Calu3 (cell line): ENCODE measurements at regions not wholly inside any gene's neighbourhood (a gene's known extent, or its start where the extent isn't known, plus 50 kb on each side); places are given as distances from the start of the nearest gene placed in this dataset.

ENCODE experiments used
- BruUV-seq: library from RNA; stranded (reverse); fragments of 400-500 nt; replicated peaks from 2 replicates; lab custom pipeline; 2021; lab: Mats Ljungman, UMichigan
- CTCF ChIA-PET: fragments of 300-600 bp; sonication (Branson Sonifier 250); formaldehyde crosslinking; loops from one replicate; lab custom pipeline; 2022; ENCODE audit warnings: antibody characterized with exemption; lab: Charles Lee
- DNase-seq: peaks from one replicate; pipeline ENCODE4 v3.0.0; 2022
- H3K27ac Mint-ChIP-seq: one replicate; pipeline ENCODE4 v1.8.0; 2022; ENCODE audit warnings: mixed read lengths; ENCODE audit not compliant: unreplicated experiment
- H3K27me3 Mint-ChIP-seq: one replicate; pipeline ENCODE4 v1.8.0; 2022; ENCODE audit warnings: mixed read lengths; ENCODE audit not compliant: unreplicated experiment
- H3K36me3 Mint-ChIP-seq: one replicate; pipeline ENCODE4 v1.8.0; 2022; ENCODE audit warnings: mild to moderate bottlenecking, moderate library complexity, mixed read lengths; ENCODE audit not compliant: insufficient read depth, unreplicated experiment
- H3K4me1 Mint-ChIP-seq: one replicate; pipeline ENCODE4 v1.8.0; 2022; ENCODE audit warnings: mild to moderate bottlenecking, low read depth, mixed read lengths; ENCODE audit not compliant: unreplicated experiment
- H3K4me3 Mint-ChIP-seq: one replicate; pipeline ENCODE4 v1.8.0; 2022; ENCODE audit warnings: mild to moderate bottlenecking, low read depth, moderate library complexity, mixed read lengths; ENCODE audit not compliant: unreplicated experiment
- H3K9me3 Mint-ChIP-seq: one replicate; pipeline ENCODE4 v1.8.0; 2022; ENCODE audit warnings: low read depth, mixed read lengths; ENCODE audit not compliant: unreplicated experiment
- CTCF ChIP-seq: fragments of 200-600 bp; IDR thresholded peaks from one replicate; pipeline ENCODE4 v1.8.0; 2022; ENCODE audit warnings: antibody characterized with exemption; ENCODE audit not compliant: unreplicated experiment
- intact Hi-C: fragments of 100-400 bp; cut with micrococcal nuclease; formaldehyde crosslinking; loops from one replicate; pipeline ENCODE4 v1.10.0; 2022; ENCODE audit not compliant: unreplicated experiment

DNA sequence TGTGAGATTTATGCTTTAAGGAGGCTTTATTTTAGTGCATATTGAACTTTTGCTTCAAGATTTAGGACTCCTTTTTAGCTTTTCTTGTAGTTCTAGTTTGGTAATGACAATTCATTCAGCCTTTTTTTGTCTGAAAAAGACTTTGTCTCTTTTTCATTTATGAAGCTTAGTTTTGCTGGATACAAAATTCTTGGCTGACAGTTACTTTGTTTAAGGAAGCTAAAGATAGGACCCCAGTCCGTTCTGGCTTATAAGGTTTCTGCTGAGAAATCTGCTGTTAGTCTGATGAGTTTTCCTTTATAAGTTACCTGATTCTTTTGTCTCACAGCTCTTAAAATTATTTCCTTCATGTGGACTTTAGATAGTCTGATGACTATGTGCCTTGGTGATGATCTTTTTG lies 142.8 kb upstream of the B3GAT2 start:
- peaks cover 3% of the 10 kb centered on the region for H3K9me3 Mint-ChIP-seq
- no TSS peak for BruUV-seq
- intact Hi-C loops: no loop called here
- H3K27ac Mint-ChIP-seq: no peak overlapping the region
- no peaks in the 10 kb centered on the region for H3K36me3 Mint-ChIP-seq
- no peak overlapping the region for H3K4me3 Mint-ChIP-seq
- no peaks in the 10 kb centered on the region for H3K4me1 Mint-ChIP-seq
- no peak for TF ChIP-seq CTCF
- H3K27me3 Mint-ChIP-seq: peaks cover 66% of the 10 kb centered on the region
- DNase-seq: no peak
- CTCF ChIA-PET: no interaction called here

DNA sequence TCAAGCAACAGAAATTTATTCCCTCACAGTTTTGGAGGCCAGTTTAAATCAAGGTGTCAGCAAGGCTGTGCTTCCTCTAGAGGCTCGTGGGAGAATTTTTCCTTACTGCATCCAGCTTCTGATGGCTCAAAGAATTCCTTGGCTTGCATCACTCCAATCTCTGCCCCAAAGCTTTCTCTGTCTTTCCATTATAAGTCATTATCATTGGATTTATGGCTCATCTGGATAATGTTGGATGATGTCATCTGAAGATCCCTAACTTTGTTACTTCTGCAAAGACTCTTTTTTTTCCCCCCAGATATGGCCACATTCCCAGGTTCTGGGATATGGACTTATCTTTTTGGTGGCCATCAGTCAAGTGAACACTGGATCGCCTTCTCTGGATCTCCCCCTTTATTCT lies 146.3 kb upstream of the B3GAT2 start:
- intact Hi-C loops: no loop called here
- H3K4me1 Mint-ChIP-seq: no peaks in the 10 kb centered on the region
- H3K36me3 Mint-ChIP-seq: no peaks in the 10 kb centered on the region
- H3K27ac Mint-ChIP-seq: no peak overlapping the region
- DNase-seq: no peak
- peaks cover 3% of the 10 kb centered on the region for H3K9me3 Mint-ChIP-seq
- TF ChIP-seq CTCF: no peak
- peaks cover 38% of the 10 kb centered on the region for H3K27me3 Mint-ChIP-seq
- CTCF ChIA-PET: interaction anchor here (0.6 kb wide), 1 partner anchor 23 kb away, joined by 3 read pairs; no protein-coding TSS in a partner anchor
- BruUV-seq: no TSS peak
- H3K4me3 Mint-ChIP-seq: no peak overlapping the region

GRCh38 chr6:71103641-71104040 lies 146.8 kb upstream of the B3GAT2 start:
- CTCF ChIA-PET: interaction anchor here (0.6 kb wide), 1 partner anchor 23 kb away, joined by 3 read pairs; no protein-coding TSS in a partner anchor
- intact Hi-C loops: no loop called here
- Mint-ChIP-seq H3K9me3 (peaks cover 3% of the 10 kb centered on the region), H3K36me3 (no peaks in the 10 kb centered on the region), H3K4me3 (no peak overlapping the region), H3K27ac (no peak overlapping the region), H3K4me1 (no peaks in the 10 kb centered on the region), H3K27me3 (peaks cover 33% of the 10 kb centered on the region)
- BruUV-seq: no TSS peak
- no peak for DNase-seq
- TF ChIP-seq CTCF: no peak

DNA sequence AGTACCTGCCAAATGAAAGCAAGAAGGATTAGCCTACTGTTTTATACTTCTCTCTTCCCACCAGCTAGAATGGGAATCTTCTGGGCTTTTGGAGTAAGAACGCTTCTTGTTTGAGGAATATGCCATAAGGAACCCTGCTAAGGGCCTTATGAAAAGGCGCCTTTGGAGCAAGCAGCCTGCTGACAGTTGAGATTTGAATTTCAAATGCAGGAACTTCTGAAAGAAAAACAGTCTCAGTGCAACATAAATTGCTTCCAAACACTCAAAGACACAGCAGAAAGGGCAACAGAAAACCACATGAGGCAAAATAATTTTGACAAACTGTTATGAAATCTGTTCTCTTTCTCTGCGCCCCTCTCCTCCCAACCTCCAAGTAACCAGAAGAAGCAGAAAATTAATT lies 149.4 kb upstream of the B3GAT2 start:
- H3K9me3 Mint-ChIP-seq: peaks cover 3% of the 10 kb centered on the region
- CTCF ChIA-PET: no interaction called here

More for the DNA sequence above, 149.4 kb upstream of the B3GAT2 start:
- BruUV-seq: no TSS peak
- intact Hi-C loops: no loop called here
- no peak overlapping the region for H3K27ac Mint-ChIP-seq
- no peaks in the 10 kb centered on the region for H3K36me3 Mint-ChIP-seq
- no peak for DNase-seq
- TF ChIP-seq CTCF: no peak
- peaks cover 16% of the 10 kb centered on the region for H3K27me3 Mint-ChIP-seq
- H3K4me3 Mint-ChIP-seq: no peak overlapping the region
- no peaks in the 10 kb centered on the region for H3K4me1 Mint-ChIP-seq
